ENCODE measurements at regions not wholly inside any gene's neighbourhood (a gene's known extent, or its start where the extent isn't known, plus 50 kb on each side); places are given as distances from the start of the nearest gene placed in this dataset.

- Mint-ChIP-seq H3K9me3 (no peaks in the 10 kb centered on the region), H3K36me3 (ENCODE audit: low read depth) (no peaks in the 10 kb centered on the region), H3K27ac (no peak overlapping the region), H3K4me3 (no peak overlapping the region), H3K27me3 (ENCODE audit: insufficient read depth) (peaks cover 34% of the 10 kb centered on the region), H3K4me1 (peaks cover 36% of the 10 kb centered on the region)
- Histone ChIP-seq H3K9ac (ENCODE audit: extremely low read depth, low read length, poor library complexity, severe bottlenecking) (no peak overlapping the region), H3K36me3 (ENCODE audit: control insufficient read depth, insufficient read depth, low read length) (no peaks in the 10 kb centered on the region), H3K4me3 (ENCODE audit: low read length) (no peak overlapping the region), H3K9me3 (ENCODE audit: control insufficient read depth, low read length) (no peaks in the 10 kb centered on the region), H3K27ac (ENCODE audit: low read depth, low read length) (no peak overlapping the region), H3K4me1 (ENCODE audit: control insufficient read depth, insufficient read depth, low read length) (peaks cover 15% of the 10 kb centered on the region), H3K27me3 (ENCODE audit: control insufficient read depth, insufficient read depth, low read length, poor library complexity, severe bottlenecking) (peaks cover 14% of the 10 kb centered on the region)
- TF ChIP-seq, protein P1, sequence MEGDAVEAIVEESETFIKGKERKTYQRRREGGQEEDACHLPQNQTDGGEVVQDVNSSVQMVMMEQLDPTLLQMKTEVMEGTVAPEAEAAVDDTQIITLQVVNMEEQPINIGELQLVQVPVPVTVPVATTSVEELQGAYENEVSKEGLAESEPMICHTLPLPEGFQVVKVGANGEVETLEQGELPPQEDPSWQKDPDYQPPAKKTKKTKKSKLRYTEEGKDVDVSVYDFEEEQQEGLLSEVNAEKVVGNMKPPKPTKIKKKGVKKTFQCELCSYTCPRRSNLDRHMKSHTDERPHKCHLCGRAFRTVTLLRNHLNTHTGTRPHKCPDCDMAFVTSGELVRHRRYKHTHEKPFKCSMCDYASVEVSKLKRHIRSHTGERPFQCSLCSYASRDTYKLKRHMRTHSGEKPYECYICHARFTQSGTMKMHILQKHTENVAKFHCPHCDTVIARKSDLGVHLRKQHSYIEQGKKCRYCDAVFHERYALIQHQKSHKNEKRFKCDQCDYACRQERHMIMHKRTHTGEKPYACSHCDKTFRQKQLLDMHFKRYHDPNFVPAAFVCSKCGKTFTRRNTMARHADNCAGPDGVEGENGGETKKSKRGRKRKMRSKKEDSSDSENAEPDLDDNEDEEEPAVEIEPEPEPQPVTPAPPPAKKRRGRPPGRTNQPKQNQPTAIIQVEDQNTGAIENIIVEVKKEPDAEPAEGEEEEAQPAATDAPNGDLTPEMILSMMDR (conservative IDR thresholded peaks at IDR 0.05) = peak; percentile 61
- DNase-seq = peak; percentile 71
- 85 to 92% methylated on average over 4 to 8 of the region's 8 CpGs for WGBS, 2 experiments (ENCODE audit: insufficient coverage in 1 of 2, insufficient read length in 1 of 2)
These were observed 728.5 kb upstream of the ADAMTS16 start for GRCh38 chr5:4411664-4412063.

DNA sequence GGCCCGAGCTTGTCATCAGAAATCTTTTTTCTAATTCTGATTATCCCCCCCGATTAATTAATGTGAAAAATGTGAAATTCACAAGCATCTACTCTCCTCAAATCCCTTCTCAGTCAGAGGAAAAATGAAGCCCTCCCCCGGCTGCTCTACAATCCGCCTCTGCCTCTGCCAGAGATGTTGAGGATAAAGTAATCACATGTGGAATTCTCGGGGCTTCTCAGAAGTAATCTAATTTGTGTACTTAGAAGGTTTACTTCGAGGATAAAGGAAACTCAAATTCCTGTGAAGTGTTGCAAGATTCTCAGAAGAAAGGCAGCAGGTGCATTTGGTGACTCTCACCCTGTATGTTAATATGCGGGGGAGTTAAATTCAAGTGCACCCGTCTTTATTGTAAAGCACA is 726.1 kb upstream of the ADAMTS16 start:
- H3K27ac Mint-ChIP-seq = no peak overlapping the region
- H3K27ac ChIP-seq (ENCODE audit: low read depth, low read length) = no peak overlapping the region
- WGBS, 2 experiments (ENCODE audit: insufficient coverage in 1 of 2, insufficient read length in 1 of 2) = 51 to 56% methylated on average over 4 to 8 of the region's 8 CpGs

DNA sequence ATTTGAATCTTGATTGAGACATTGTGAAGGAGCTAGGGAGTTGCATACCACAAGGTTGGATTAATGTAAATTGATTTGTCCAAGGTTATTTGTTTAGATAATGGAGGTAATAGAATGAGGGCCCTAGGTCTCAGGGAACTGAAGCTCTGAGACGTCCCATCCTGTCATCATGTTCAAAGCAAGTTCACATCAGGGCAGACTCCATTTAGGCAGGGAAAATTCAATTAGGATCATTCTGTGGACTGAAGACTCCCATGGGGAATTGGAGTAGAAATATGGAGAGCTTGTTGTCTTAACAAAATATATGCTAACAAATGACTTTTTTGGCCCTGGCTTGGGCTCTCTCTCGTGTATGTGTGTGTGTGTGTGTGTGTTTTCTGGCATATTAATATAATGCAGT is 722.0 kb upstream of the ADAMTS16 start:
- Mint-ChIP-seq H3K4me1 (peaks cover 12% of the 10 kb centered on the region), H3K36me3 (ENCODE audit: low read depth) (no peaks in the 10 kb centered on the region), H3K27me3 (ENCODE audit: insufficient read depth) (peaks cover 15% of the 10 kb centered on the region), H3K4me3 (no peak overlapping the region), H3K9me3 (no peaks in the 10 kb centered on the region), H3K27ac (no peak overlapping the region)
- DNase-seq = no peak
- Histone ChIP-seq H3K4me3 (ENCODE audit: low read length) (no peak overlapping the region), H3K36me3 (ENCODE audit: control insufficient read depth, insufficient read depth, low read length) (no peaks in the 10 kb centered on the region), H3K27me3 (ENCODE audit: control insufficient read depth, insufficient read depth, low read length, poor library complexity, severe bottlenecking) (peaks cover 5% of the 10 kb centered on the region), H3K9ac (ENCODE audit: extremely low read depth, low read length, poor library complexity, severe bottlenecking) (no peak overlapping the region), H3K9me3 (ENCODE audit: control insufficient read depth, low read length) (no peaks in the 10 kb centered on the region), H3K27ac (ENCODE audit: low read depth, low read length) (no peak overlapping the region), H3K4me1 (ENCODE audit: control insufficient read depth, insufficient read depth, low read length) (no peaks in the 10 kb centered on the region)
- TF ChIP-seq, protein P1 (conservative IDR thresholded peaks at IDR 0.05) = no peak
- WGBS, 2 experiments (ENCODE audit: insufficient coverage in 1 of 2, insufficient read length in 1 of 2) = 84 to 100% methylated on average over 1 to 2 of the region's 2 CpGs

More for the DNA sequence above, 726.1 kb upstream of the ADAMTS16 start:
- TF ChIP-seq, protein P1 (conservative IDR thresholded peaks at IDR 0.05) = no peak
- peak; percentile 73 for DNase-seq
- Mint-ChIP-seq H3K9me3 (no peaks in the 10 kb centered on the region), H3K4me1 (peaks cover 29% of the 10 kb centered on the region), H3K4me3 (no peak overlapping the region), H3K27me3 (ENCODE audit: insufficient read depth) (peaks cover 35% of the 10 kb centered on the region), H3K36me3 (ENCODE audit: low read depth) (no peaks in the 10 kb centered on the region)
- Histone ChIP-seq H3K4me1 (ENCODE audit: control insufficient read depth, insufficient read depth, low read length) (peaks cover 8% of the 10 kb centered on the region), H3K4me3 (ENCODE audit: low read length) (peak overlapping the region; percentile 58), H3K27me3 (ENCODE audit: control insufficient read depth, insufficient read depth, low read length, poor library complexity, severe bottlenecking) (peaks cover 14% of the 10 kb centered on the region), H3K9me3 (ENCODE audit: control insufficient read depth, low read length) (no peaks in the 10 kb centered on the region), H3K36me3 (ENCODE audit: control insufficient read depth, insufficient read depth, low read length) (no peaks in the 10 kb centered on the region), H3K9ac (ENCODE audit: extremely low read depth, low read length, poor library complexity, severe bottlenecking) (no peak overlapping the region)

Measured in endodermal cell (in vitro differentiated cells).